ENCODE measurements at regions not wholly inside any gene's neighbourhood (a gene's known extent, or its start where the extent isn't known, plus 50 kb on each side); places are given as distances from the start of the nearest gene placed in this dataset.

GRCh38 chr13:78176880-78177279, 258.2 kb upstream of the EDNRB start:
- Mint-ChIP-seq H3K9me3 (ENCODE audit: unreplicated experiment) (no peaks in the 10 kb centered on the region), H3K4me3 (ENCODE audit: unreplicated experiment) (no peak overlapping the region), H3K27ac (ENCODE audit: unreplicated experiment) (no peak overlapping the region), H3K27me3 (ENCODE audit: insufficient read depth, unreplicated experiment) (peaks cover 4% of the 10 kb centered on the region), H3K4me1 (ENCODE audit: low read depth, unreplicated experiment) (no peaks in the 10 kb centered on the region), H3K36me3 (ENCODE audit: insufficient read depth, unreplicated experiment) (no peaks in the 10 kb centered on the region)
- intact Hi-C loops (cut with micrococcal nuclease; ENCODE audit: unreplicated experiment), result no loop called here
- ChIA-PET POLR2A (no interaction called here), CTCF (no interaction called here)
- H3K4me1 ChIP-seq, result no peaks in the 10 kb centered on the region
- H3K9me3 ChIP-seq, result no peaks in the 10 kb centered on the region
- H3K27me3 ChIP-seq (replicated peaks; ENCODE audit: control insufficient read depth, insufficient read depth, low read length), result no peaks in the 10 kb centered on the region
- TF ChIP-seq CTCF (IDR thresholded peaks at IDR 0.05; ENCODE audit: insufficient read depth in 1 of 2, low read depth in 1 of 2, low read length in 1 of 2, severe bottlenecking in 1 of 2, unreplicated experiment in 1 of 2), result no peak
- BruUV-seq (replicated peaks), result no TSS peak
- no peaks in the 10 kb centered on the region for H3K36me3 ChIP-seq (ENCODE audit: control insufficient read depth, insufficient read depth, low read length)
- no peak for DNase-seq
- no peak overlapping the region for H3K4me3 ChIP-seq (ENCODE audit: low read depth, low read length)

- no peaks in the 10 kb centered on the region for H3K36me3 Mint-ChIP-seq (ENCODE audit: insufficient read depth, unreplicated experiment)
- Histone ChIP-seq H3K4me3 (ENCODE audit: low read depth, low read length) (no peak overlapping the region), H3K36me3 (ENCODE audit: control insufficient read depth, insufficient read depth, low read length) (no peaks in the 10 kb centered on the region), H3K27me3 (replicated peaks; ENCODE audit: control insufficient read depth, insufficient read depth, low read length) (no peaks in the 10 kb centered on the region), H3K9me3 (no peaks in the 10 kb centered on the region; the same call in 1 of the 2 replicates), H3K4me1 (no peaks in the 10 kb centered on the region)
- intact Hi-C loops (cut with micrococcal nuclease; ENCODE audit: unreplicated experiment), result no loop called here
- peaks cover 4% of the 10 kb centered on the region for H3K27me3 Mint-ChIP-seq (ENCODE audit: insufficient read depth, unreplicated experiment)
- no peaks in the 10 kb centered on the region for H3K9me3 Mint-ChIP-seq (ENCODE audit: unreplicated experiment)
- no peak overlapping the region for H3K4me3 Mint-ChIP-seq (ENCODE audit: unreplicated experiment)
- H3K27ac Mint-ChIP-seq (ENCODE audit: unreplicated experiment), result no peak overlapping the region
- ChIA-PET POLR2A (no interaction called here), CTCF (no interaction called here)
- no TSS peak for BruUV-seq (replicated peaks)
- H3K4me1 Mint-ChIP-seq (ENCODE audit: low read depth, unreplicated experiment), result no peaks in the 10 kb centered on the region
- no peak for DNase-seq
- no peak for TF ChIP-seq CTCF (IDR thresholded peaks at IDR 0.05; ENCODE audit: insufficient read depth in 1 of 2, low read depth in 1 of 2, low read length in 1 of 2, severe bottlenecking in 1 of 2, unreplicated experiment in 1 of 2)
These were observed 250.8 kb upstream of the EDNRB start for GRCh38 chr13:78169386-78169785.

DNA sequence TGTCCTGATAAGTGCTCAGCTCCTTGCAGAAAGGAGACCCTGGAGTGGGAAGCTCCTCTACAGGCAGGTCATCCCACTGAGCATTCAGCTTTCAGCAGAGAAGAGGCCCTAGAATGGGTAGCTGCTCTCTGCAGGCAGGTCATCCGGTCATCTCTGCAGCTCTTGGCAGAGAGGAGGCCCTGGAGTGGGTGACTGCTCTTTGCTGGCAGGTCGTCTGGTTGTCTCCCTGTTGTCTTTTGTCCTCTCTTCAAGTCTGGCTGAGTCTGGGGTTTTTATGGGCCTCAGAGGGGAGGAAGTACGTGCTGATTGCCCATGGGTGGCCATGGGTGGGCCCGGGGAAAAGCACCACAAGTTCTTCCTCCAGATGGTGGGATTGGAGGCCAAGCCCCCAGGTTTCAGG, 250.3 kb upstream of the EDNRB start:
- Histone ChIP-seq H3K27me3 (replicated peaks; ENCODE audit: control insufficient read depth, insufficient read depth, low read length) (no peaks in the 10 kb centered on the region), H3K9me3 (no peaks in the 10 kb centered on the region; the same call in 1 of the 2 replicates), H3K36me3 (ENCODE audit: control insufficient read depth, insufficient read depth, low read length) (no peaks in the 10 kb centered on the region), H3K4me1 (no peaks in the 10 kb centered on the region), H3K4me3 (ENCODE audit: low read depth, low read length) (no peak overlapping the region)
- ChIA-PET CTCF (no interaction called here), POLR2A (no interaction called here)
- Mint-ChIP-seq H3K27ac (ENCODE audit: unreplicated experiment) (no peak overlapping the region), H3K36me3 (ENCODE audit: insufficient read depth, unreplicated experiment) (no peaks in the 10 kb centered on the region), H3K9me3 (ENCODE audit: unreplicated experiment) (no peaks in the 10 kb centered on the region), H3K27me3 (ENCODE audit: insufficient read depth, unreplicated experiment) (peaks cover 4% of the 10 kb centered on the region), H3K4me1 (ENCODE audit: low read depth, unreplicated experiment) (no peaks in the 10 kb centered on the region), H3K4me3 (ENCODE audit: unreplicated experiment) (no peak overlapping the region)
- BruUV-seq (replicated peaks), result no TSS peak
- DNase-seq, result no peak
- no peak for TF ChIP-seq CTCF (IDR thresholded peaks at IDR 0.05; ENCODE audit: insufficient read depth in 1 of 2, low read depth in 1 of 2, low read length in 1 of 2, severe bottlenecking in 1 of 2, unreplicated experiment in 1 of 2)
- intact Hi-C loops (cut with micrococcal nuclease; ENCODE audit: unreplicated experiment), result no loop called here
